Left ventricle myocardium inferior (tissue), 1 donor: ENCODE measurements at regions not wholly inside any gene's neighbourhood (a gene's known extent, or its start where the extent isn't known, plus 50 kb on each side); places are given as distances from the start of the nearest gene placed in this dataset.

ENCODE experiments used
- DNase-seq: peaks from one replicate; pipeline ENCODE4 v3.0.0-alpha.2; 2020
- H3K27ac ChIP-seq: fragments of 200-600 bp; replicated peaks from 2 replicates; pipeline ENCODE4 v1.8.0; 2021
- H3K27me3 ChIP-seq: fragments of 200-600 bp; 2 replicates; pipeline ENCODE4 v1.8.0; 2021; ENCODE audit warnings: low read depth
- H3K36me3 ChIP-seq: fragments of 200-600 bp; 2 replicates; pipeline ENCODE4 v1.8.0; 2021
- H3K4me1 ChIP-seq: fragments of 200-600 bp; 2 replicates; pipeline ENCODE4 v1.8.0; 2021
- H3K4me3 ChIP-seq: fragments of 200-600 bp; 2 replicates; pipeline ENCODE4 v1.8.0; 2021; ENCODE audit warnings: mild to moderate bottlenecking, moderate library complexity
- H3K9me3 ChIP-seq: fragments of 200-600 bp; replicated peaks from 2 replicates; pipeline ENCODE4 v1.8.0; 2021
- intact Hi-C: fragments of 100-400 bp; cut with micrococcal nuclease; formaldehyde crosslinking; loops from one replicate; pipeline ENCODE4 v1.11.0; 2022
- TF ChIP-seq, protein P1 (sequence below): fragments of 200-600 bp; IDR thresholded peaks from 2 replicates; pipeline ENCODE4 v1.8.0; 2021; ENCODE audit warnings: antibody characterized with exemption, mild to moderate bottlenecking, borderline replicate concordance
- donor health status: DM: no; HTN: yes; CAD: no; lungs with severe emphysema.

GRCh38 chr11:91776655-91777054 is 448.0 kb upstream of the FAT3 start:
- TF ChIP-seq, protein P1, sequence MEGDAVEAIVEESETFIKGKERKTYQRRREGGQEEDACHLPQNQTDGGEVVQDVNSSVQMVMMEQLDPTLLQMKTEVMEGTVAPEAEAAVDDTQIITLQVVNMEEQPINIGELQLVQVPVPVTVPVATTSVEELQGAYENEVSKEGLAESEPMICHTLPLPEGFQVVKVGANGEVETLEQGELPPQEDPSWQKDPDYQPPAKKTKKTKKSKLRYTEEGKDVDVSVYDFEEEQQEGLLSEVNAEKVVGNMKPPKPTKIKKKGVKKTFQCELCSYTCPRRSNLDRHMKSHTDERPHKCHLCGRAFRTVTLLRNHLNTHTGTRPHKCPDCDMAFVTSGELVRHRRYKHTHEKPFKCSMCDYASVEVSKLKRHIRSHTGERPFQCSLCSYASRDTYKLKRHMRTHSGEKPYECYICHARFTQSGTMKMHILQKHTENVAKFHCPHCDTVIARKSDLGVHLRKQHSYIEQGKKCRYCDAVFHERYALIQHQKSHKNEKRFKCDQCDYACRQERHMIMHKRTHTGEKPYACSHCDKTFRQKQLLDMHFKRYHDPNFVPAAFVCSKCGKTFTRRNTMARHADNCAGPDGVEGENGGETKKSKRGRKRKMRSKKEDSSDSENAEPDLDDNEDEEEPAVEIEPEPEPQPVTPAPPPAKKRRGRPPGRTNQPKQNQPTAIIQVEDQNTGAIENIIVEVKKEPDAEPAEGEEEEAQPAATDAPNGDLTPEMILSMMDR, result no peak
- Histone ChIP-seq H3K4me1 (peaks cover 9% of the 10 kb centered on the region), H3K4me3 (no peak overlapping the region), H3K9me3 (peaks cover 5% of the 10 kb centered on the region), H3K36me3 (no peaks in the 10 kb centered on the region), H3K27ac (no peak overlapping the region), H3K27me3 (no peaks in the 10 kb centered on the region)
- intact Hi-C loops, result no loop called here
- peak; percentile 22 for DNase-seq

DNA sequence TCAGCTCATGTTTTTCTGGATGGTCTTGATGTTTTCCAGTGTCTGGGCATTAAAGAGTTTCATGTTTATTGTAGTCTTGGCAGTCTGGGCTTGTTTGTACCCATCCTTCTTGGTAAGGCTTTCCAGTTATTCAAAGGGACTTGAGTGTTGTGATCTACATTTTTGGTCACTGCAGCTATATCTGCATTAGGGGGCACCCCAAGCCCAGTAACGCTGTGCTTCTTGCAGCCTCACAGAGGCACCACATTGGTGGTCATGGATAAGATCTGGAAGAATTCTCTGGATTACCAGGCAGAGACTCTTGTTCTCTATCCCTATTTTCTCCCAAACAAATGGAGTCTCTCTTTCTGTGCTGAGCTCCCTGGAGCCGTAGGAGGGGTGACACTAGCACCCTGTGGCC is 451.5 kb upstream of the FAT3 start:
- Histone ChIP-seq H3K9me3 (peaks cover 5% of the 10 kb centered on the region), H3K4me3 (no peak overlapping the region), H3K4me1 (peaks cover 9% of the 10 kb centered on the region), H3K36me3 (no peaks in the 10 kb centered on the region), H3K27me3 (no peaks in the 10 kb centered on the region), H3K27ac (no peak overlapping the region)
- TF ChIP-seq, protein P1, result no peak
- intact Hi-C loops, result no loop called here
- no peak for DNase-seq

DNA sequence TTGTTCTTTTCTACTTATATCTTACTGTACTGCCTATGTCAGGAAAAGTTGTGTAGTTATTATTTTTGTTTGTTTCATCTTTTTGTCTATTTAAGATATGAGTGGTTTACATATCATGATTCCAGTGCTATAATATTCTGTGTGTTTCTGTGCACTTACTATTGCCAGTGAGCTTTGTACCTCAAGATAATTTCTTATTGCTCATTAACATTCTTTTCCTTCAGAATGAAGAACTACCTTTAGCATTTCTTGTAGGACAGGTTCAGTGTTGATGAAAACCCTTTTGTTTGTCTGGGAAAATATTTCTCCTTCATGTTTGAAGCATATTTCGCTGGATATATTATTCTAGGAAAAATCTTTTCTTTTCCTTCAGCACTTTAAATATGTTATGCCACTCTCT is 452.7 kb upstream of the FAT3 start:
- H3K27ac ChIP-seq, result no peak overlapping the region
- no peaks in the 10 kb centered on the region for H3K36me3 ChIP-seq
- H3K9me3 ChIP-seq, result peaks cover 5% of the 10 kb centered on the region
- DNase-seq, result no peak
- no peaks in the 10 kb centered on the region for H3K27me3 ChIP-seq
- intact Hi-C loops, result no loop called here
- TF ChIP-seq, protein P1, result no peak
- no peak overlapping the region for H3K4me3 ChIP-seq
- peaks cover 6% of the 10 kb centered on the region for H3K4me1 ChIP-seq

DNA sequence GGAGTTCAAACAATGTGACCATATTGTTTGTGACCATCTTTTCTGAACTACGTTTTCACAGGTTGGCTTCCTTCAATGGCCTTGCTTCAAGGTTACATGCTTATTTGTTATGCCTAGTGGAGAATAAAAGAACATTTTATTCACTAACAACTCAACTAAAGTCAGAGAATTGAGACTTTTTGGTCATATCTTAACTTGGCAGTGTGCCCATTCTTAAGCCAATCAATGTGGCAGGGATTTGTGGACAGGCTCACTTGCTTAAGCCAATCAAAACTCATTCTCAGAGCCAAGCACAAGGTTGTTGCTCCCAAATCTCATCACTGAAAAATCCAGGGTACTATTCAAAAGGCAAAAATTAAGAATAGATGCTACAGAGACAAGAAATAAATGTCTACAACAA is 455.8 kb upstream of the FAT3 start:
- Histone ChIP-seq H3K27ac (no peak overlapping the region), H3K36me3 (no peaks in the 10 kb centered on the region), H3K9me3 (peaks cover 5% of the 10 kb centered on the region), H3K27me3 (no peaks in the 10 kb centered on the region), H3K4me1 (no peaks in the 10 kb centered on the region), H3K4me3 (no peak overlapping the region)
- no peak for DNase-seq
- intact Hi-C loops, result no loop called here
- TF ChIP-seq, protein P1, result no peak

DNA sequence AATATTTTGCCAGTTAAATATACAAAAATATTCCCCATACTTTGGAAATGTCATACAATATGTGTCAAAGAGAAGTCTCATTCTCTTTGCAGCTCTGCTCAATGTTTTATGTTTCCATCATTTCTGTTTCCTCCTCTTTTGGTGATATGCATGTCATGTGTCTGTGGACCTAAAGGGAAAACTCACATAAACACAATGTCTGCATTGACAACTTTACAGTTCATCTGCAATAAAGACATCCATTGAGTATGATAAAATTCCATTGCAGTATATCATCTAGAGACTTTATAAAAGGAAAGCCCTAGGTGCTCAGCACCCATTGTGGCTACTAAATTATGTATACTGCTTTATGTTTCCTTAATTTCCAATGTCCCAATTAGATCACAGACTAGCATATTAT is 461.3 kb upstream of the FAT3 start:
- Histone ChIP-seq H3K27ac (no peak overlapping the region), H3K27me3 (no peaks in the 10 kb centered on the region), H3K4me3 (no peak overlapping the region), H3K4me1 (no peaks in the 10 kb centered on the region), H3K36me3 (no peaks in the 10 kb centered on the region), H3K9me3 (no peaks in the 10 kb centered on the region)
- TF ChIP-seq, protein P1, result no peak
- no peak for DNase-seq
- intact Hi-C loops, result no loop called here
